Breast epithelium (tissue), 4 donors: ENCODE measurements at regions not wholly inside any gene's neighbourhood (a gene's known extent, or its start where the extent isn't known, plus 50 kb on each side); places are given as distances from the start of the nearest gene placed in this dataset.
"Not testable (repeated sequence)": the region's sequence is repeated elsewhere in the genome, so short reads cannot be mapped to it uniquely, and the experiment has no call there.

Source experiments
- DNase-seq, 2 donors: peaks; one replicate each; pipeline ENCODE4 v3.0.0-alpha.2; 2019; ENCODE audit warnings: low spot score in 2 of 2
- H3K27ac ChIP-seq, 2 donors: fragments of 200-600 bp; sonication (generic) in 1 of 2; one replicate each; pipeline ENCODE4 v1.5.1; 2016 to 2019; ENCODE audit warnings: mild to moderate bottlenecking in 1 of 2
- H3K27me3 ChIP-seq, 2 donors: fragments of 200-600 bp; sonication (generic) in 1 of 2; one replicate each; pipeline versions ENCODE4 v1.5.1 to v1.6.0; 2017 to 2019; ENCODE audit warnings: control low read depth in 1 of 2, mild to moderate bottlenecking in 1 of 2
- H3K36me3 ChIP-seq: fragments of 200-600 bp; one replicate; pipeline ENCODE4 v1.5.1; 2019
- H3K4me1 ChIP-seq, 2 donors: fragments of 200-600 bp; sonication (generic); one replicate each; pipeline ENCODE4 v1.5.1; 2016 to 2019; ENCODE audit warnings: control low read depth in 1 of 2
- H3K4me3 ChIP-seq, 3 donors: fragments of 200-600 bp; sonication (generic); 1 replicate in 2 of 3; 2 replicates in 1 of 3; pipeline ENCODE4 v1.5.1; 2016 to 2019; ENCODE audit warnings: mild to moderate bottlenecking in 3 of 3, moderate library complexity in 2 of 3
- H3K9me3 ChIP-seq, 2 donors: fragments of 200-600 bp; sonication (generic) in 1 of 2; one replicate each; pipeline ENCODE4 v1.5.1; 2016 to 2019; ENCODE audit warnings: control low read depth in 1 of 2
- POLR2A ChIP-seq: fragments of 450-650 bp; IDR thresholded peaks from one replicate; pipeline ENCODE4 v1.6.1; 2016; ENCODE audit warnings: antibody characterized with exemption, mild to moderate bottlenecking, moderate library complexity
- POLR2AphosphoS5 ChIP-seq, 3 donors: sonication (generic); formaldehyde crosslinking; IDR thresholded peaks; one replicate each; pipeline ENCODE4 v1.6.1; 2017; ENCODE audit warnings: antibody characterized with exemption in 3 of 3
- intact Hi-C: fragments of 100-400 bp; cut with DNase I; formaldehyde crosslinking; loops from one replicate; pipeline ENCODE4 v1.15.1; 2023; ENCODE audit warnings: low total_unique reads
- TF ChIP-seq, protein P1 (sequence below), 3 donors: fragments of 450-650 bp; IDR thresholded peaks; one replicate each; pipeline ENCODE4 v1.5.1; 2016 to 2017; ENCODE audit warnings: antibody characterized with exemption in 3 of 3, mild to moderate bottlenecking in 3 of 3, moderate library complexity in 3 of 3

DNA sequence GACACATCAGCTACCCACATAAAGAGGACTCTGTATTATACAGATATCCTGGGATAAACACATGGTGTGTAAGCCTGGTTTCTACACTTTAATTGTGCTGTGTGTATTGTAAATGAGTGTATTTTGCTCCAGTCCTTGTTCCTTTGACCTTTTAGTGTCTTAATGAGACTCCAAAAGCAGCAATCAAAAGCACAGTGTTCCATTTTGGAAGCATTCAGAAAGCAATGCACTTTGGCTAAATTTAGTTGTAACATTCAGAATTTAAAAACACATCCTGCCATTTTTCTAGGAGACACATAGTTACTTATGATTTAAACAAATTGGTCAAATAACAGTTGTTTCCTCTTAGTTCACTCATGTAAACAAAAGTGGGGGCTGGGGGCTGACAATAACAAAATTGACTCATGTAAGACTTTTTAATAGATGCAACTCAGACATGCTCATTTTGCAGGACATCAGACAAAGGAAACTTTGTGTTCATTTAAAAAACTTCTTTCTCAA, 122.2 kb downstream of the GPR37 start:
- no peak overlapping the region for H3K4me3 ChIP-seq
- H3K9me3 ChIP-seq, result no peaks in the 10 kb centered on the region
- no peaks in the 10 kb centered on the region for H3K4me1 ChIP-seq
- no peak for DNase-seq
- intact Hi-C loops, result no loop called here
- no peaks in the 10 kb centered on the region for H3K27me3 ChIP-seq
- H3K36me3 ChIP-seq, result no peaks in the 10 kb centered on the region
- TF ChIP-seq, protein P1, sequence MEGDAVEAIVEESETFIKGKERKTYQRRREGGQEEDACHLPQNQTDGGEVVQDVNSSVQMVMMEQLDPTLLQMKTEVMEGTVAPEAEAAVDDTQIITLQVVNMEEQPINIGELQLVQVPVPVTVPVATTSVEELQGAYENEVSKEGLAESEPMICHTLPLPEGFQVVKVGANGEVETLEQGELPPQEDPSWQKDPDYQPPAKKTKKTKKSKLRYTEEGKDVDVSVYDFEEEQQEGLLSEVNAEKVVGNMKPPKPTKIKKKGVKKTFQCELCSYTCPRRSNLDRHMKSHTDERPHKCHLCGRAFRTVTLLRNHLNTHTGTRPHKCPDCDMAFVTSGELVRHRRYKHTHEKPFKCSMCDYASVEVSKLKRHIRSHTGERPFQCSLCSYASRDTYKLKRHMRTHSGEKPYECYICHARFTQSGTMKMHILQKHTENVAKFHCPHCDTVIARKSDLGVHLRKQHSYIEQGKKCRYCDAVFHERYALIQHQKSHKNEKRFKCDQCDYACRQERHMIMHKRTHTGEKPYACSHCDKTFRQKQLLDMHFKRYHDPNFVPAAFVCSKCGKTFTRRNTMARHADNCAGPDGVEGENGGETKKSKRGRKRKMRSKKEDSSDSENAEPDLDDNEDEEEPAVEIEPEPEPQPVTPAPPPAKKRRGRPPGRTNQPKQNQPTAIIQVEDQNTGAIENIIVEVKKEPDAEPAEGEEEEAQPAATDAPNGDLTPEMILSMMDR (IDR thresholded peaks at IDR 0.05), result no peak
- TF ChIP-seq POLR2AphosphoS5 (IDR thresholded peaks at IDR 0.05) (no peak), POLR2A (no peak)
- no peak overlapping the region for H3K27ac ChIP-seq

DNA sequence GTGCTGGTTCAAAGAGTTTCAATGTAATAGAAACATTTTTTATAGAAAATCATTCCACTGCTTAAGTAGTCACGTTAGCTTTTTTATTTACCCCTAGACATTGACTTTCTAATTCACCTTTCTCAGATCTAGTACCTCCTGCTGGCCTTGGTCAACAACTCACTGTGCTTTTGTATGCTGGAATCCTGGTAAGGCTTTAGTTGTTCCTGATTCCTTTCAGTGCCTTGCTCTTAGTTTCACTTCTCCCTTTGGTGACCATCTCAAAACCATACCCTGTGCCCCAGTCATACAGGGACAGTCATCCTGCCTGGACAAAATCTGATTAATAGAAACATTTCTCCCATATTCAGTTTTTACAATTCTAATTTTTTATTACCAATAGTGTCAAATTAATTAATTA, 130.2 kb downstream of the GPR37 start:
- no peak for DNase-seq
- TF ChIP-seq, protein P1 (IDR thresholded peaks at IDR 0.05), result no peak
- TF ChIP-seq POLR2AphosphoS5 (IDR thresholded peaks at IDR 0.05) (no peak), POLR2A (no peak)
- H3K27me3 ChIP-seq, result no peaks in the 10 kb centered on the region
- intact Hi-C loops, result no loop called here
- no peaks in the 10 kb centered on the region for H3K9me3 ChIP-seq
- H3K36me3 ChIP-seq, result no peaks in the 10 kb centered on the region
- no peaks in the 10 kb centered on the region for H3K4me1 ChIP-seq
- no peak overlapping the region for H3K4me3 ChIP-seq
- no peak overlapping the region for H3K27ac ChIP-seq

DNA sequence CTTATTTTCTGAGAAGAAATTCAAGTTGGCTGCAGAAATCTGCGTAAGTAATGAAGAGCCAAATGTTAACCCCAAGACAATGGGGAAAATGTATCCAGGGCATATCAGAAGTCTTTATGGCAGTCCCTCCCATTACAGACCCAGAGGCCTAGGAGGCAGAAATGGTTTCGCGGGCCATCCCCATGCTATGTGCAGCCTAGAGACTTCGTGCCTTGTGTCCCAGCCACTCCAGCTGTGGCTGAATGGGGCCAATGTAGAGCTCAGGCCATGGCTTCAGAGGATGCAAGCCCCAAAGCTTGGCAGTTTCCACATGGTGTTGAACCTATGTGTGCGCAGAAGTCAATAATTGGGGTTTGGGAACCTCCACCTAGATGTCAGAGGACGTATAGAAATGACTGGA, 131.9 kb downstream of the GPR37 start:
- TF ChIP-seq POLR2AphosphoS5 (IDR thresholded peaks at IDR 0.05) (no peak), POLR2A (no peak)
- TF ChIP-seq, protein P1 (IDR thresholded peaks at IDR 0.05), result no peak
- Histone ChIP-seq H3K4me1 (no peaks in the 10 kb centered on the region), H3K27me3 (no peaks in the 10 kb centered on the region), H3K9me3 (no peaks in the 10 kb centered on the region), H3K27ac (no peak overlapping the region), H3K4me3 (no peak overlapping the region), H3K36me3 (no peaks in the 10 kb centered on the region)
- no peak for DNase-seq
- intact Hi-C loops, result no loop called here

DNA sequence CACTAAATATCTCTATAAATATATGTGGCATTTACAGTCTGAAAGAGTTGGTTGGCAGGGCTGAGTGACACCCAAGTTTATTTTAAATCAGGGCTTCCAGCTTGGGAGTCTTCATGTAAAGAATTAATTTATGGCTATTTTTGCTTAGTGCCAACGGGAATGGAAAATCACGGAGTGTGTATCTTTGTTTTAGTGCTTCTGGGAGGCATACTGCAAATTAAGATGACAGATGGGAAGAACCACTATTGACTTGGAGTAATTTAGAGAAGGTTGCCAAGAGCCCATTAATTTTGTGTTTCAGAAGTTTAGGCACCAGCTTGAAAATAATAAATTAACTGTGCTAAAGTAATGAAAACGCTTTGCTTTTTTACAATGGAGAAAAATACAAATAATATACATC, 135.2 kb downstream of the GPR37 start:
- Histone ChIP-seq H3K27me3 (no peaks in the 10 kb centered on the region), H3K27ac (no peak overlapping the region), H3K4me1 (no peaks in the 10 kb centered on the region), H3K4me3 (no peak overlapping the region), H3K9me3 (no peaks in the 10 kb centered on the region), H3K36me3 (no peaks in the 10 kb centered on the region)
- TF ChIP-seq POLR2AphosphoS5 (IDR thresholded peaks at IDR 0.05) (no peak), POLR2A (no peak)
- TF ChIP-seq, protein P1 (IDR thresholded peaks at IDR 0.05), result no peak
- DNase-seq, result no peak
- intact Hi-C loops, result no loop called here

DNA sequence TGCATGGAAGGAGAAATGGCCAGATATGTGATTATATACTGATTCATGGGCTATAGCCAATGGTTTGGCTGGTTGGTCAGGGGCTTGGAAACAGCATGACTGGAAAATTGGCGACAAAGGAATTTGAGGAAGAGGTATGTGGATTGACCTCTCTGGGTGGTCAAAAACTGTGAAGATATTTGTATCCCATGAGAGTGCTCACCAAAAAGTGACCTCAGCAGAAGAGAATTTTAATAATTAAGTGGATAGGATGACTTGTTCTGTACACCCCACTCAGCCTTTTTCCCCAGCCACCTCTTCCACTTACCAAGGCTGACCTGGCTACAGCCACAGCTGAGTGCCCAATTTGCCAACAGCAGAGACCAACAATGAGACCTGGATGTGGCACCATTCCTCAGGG, 146.7 kb downstream of the GPR37 start:
- Histone ChIP-seq H3K9me3 (no peaks in the 10 kb centered on the region), H3K4me1 (no peaks in the 10 kb centered on the region), H3K27ac (no peak overlapping the region), H3K36me3 (no peaks in the 10 kb centered on the region), H3K27me3 (no peaks in the 10 kb centered on the region), H3K4me3 (no peak overlapping the region)
- intact Hi-C loops, result no loop called here
- no peak for TF ChIP-seq POLR2AphosphoS5 (IDR thresholded peaks at IDR 0.05)
- TF ChIP-seq, protein P1 (IDR thresholded peaks at IDR 0.05), result no peak
- no peak for TF ChIP-seq POLR2A
- DNase-seq, result no peak

DNA sequence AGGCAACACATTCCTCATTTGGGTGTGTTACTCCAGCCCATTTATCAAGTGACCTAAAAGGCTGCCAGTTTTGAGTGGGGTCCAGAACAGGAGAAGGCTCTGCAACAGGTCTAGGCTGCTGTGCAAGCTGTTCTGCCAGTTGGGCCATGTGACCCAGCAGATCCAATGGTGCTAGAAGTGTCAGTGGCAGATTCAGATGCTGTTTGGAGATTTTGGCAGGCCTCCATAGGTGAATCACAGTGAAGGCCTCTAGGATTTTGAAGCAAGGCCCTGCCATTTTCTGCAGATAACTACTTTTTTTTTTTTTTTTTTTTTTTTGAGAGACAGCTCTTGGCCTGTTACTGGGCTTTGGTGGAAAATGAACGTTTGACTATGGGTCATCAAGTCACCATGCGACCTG, 147.5 kb downstream of the GPR37 start:
- DNase-seq, H3K36me3 ChIP-seq, intact Hi-C loops, H3K27me3 ChIP-seq, H3K27ac ChIP-seq, H3K4me1 ChIP-seq, H3K9me3 ChIP-seq, H3K4me3 ChIP-seq: not testable (repeated sequence)
